Esophagus squamous epithelium (tissue), 5 donors: ENCODE measurements at regions not wholly inside any gene's neighbourhood (a gene's known extent, or its start where the extent isn't known, plus 50 kb on each side); places are given as distances from the start of the nearest gene placed in this dataset.

Source experiments
- DNase-seq: peaks from one replicate; lab custom pipeline; 2025; lab: John Stamatoyannopoulos, UW
- H3K27ac ChIP-seq, 4 donors: fragments of 200-600 bp; sonication (generic); one replicate each; pipeline ENCODE4 v1.5.1; 2016 to 2019; ENCODE audit warnings: mild to moderate bottlenecking in 1 of 4
- H3K27me3 ChIP-seq, 4 donors: fragments of 200-600 bp; sonication (generic); 1 replicate in 3 of 4; 2 replicates in 1 of 4; pipeline versions ENCODE4 v1.5.1 to v1.6.0; 2017 to 2021; ENCODE audit warnings: antibody characterized with exemption in 1 of 4
- H3K36me3 ChIP-seq, 3 donors: fragments of 200-600 bp; sonication (generic); one replicate each; pipeline ENCODE4 v1.5.1; 2016 to 2019
- H3K4me1 ChIP-seq, 3 donors: fragments of 200-600 bp; sonication (generic); one replicate each; pipeline ENCODE4 v1.5.1; 2017 to 2019
- H3K4me3 ChIP-seq, 4 donors: fragments of 200-600 bp; sonication (generic); 1 replicate in 3 of 4; 2 replicates in 1 of 4; pipeline ENCODE4 v1.5.1; 2016 to 2019; ENCODE audit warnings: mild to moderate bottlenecking in 2 of 4, moderate library complexity in 1 of 4
- H3K9me3 ChIP-seq, 3 donors: fragments of 200-600 bp; sonication (generic); one replicate each; pipeline ENCODE4 v1.5.1; 2016 to 2019
- CTCF ChIP-seq, 6 experiments: fragments of 450-650 bp in 4 of 6; fragments of 200-600 bp in 2 of 6; sonication (generic) in 2 of 6; IDR thresholded peaks; one replicate each; pipeline ENCODE4 v1.5.1; 2016 to 2019; ENCODE audit warnings: antibody characterized with exemption in 6 of 6, mild to moderate bottlenecking in 4 of 6, moderate library complexity in 4 of 6
- POLR2A ChIP-seq, 4 donors: fragments of 450-650 bp; IDR thresholded peaks; one replicate each; pipeline ENCODE4 v1.6.1; 2017; ENCODE audit warnings: antibody characterized with exemption in 4 of 4, mild to moderate bottlenecking in 4 of 4, moderate library complexity in 3 of 4
- WGBS, 2 donors: methylation state at CpG; one replicate each; pipeline ENCODE4 v1.1.5; 2018; 5-methylcytosine and 5-hydroxymethylcytosine counted together
- intact Hi-C: fragments of 100-400 bp; cut with DNase I; formaldehyde crosslinking; loops from one replicate; pipeline ENCODE4 v1.15.0; 2022
- donor health status: DM: yes; HTN: yes; CAD: no.

GRCh38 chr15:31247404-31247803 is 79.2 kb upstream of the KLF13 start:
- H3K4me1 ChIP-seq: no peaks in the 10 kb centered on the region

GRCh38 chr15:31248263-31248662 is 78.4 kb upstream of the KLF13 start:
- Histone ChIP-seq H3K36me3 (no peaks in the 10 kb centered on the region), H3K27me3 (no peaks in the 10 kb centered on the region), H3K27ac (no peak overlapping the region), H3K4me1 (no peaks in the 10 kb centered on the region), H3K9me3 (no peaks in the 10 kb centered on the region), H3K4me3 (no peak overlapping the region)
- TF ChIP-seq CTCF (IDR thresholded peaks at IDR 0.05) (no peak), POLR2A (IDR thresholded peaks at IDR 0.05) (no peak)
- intact Hi-C loops: no loop called here
- no peak for DNase-seq
- WGBS, 2 donors: 73 to 88% methylated on average over 5 of the region's 5 CpGs

More at GRCh38 chr15:31247404-31247803, 79.2 kb upstream of the KLF13 start:
- no peaks in the 10 kb centered on the region for H3K36me3 ChIP-seq
- no peak for DNase-seq
- TF ChIP-seq CTCF (IDR thresholded peaks at IDR 0.05) (no peak), POLR2A (IDR thresholded peaks at IDR 0.05) (no peak)
- no peak overlapping the region for H3K27ac ChIP-seq
- intact Hi-C loops: no loop called here
- 89 to 92% methylated on average over 7 to 13 of the region's 13 CpGs for WGBS, 2 donors
- no peaks in the 10 kb centered on the region for H3K27me3 ChIP-seq
- no peak overlapping the region for H3K4me3 ChIP-seq
- no peaks in the 10 kb centered on the region for H3K9me3 ChIP-seq

- Histone ChIP-seq H3K27ac (no peak overlapping the region), H3K36me3 (no peaks in the 10 kb centered on the region), H3K9me3 (no peaks in the 10 kb centered on the region), H3K4me3 (no peak overlapping the region), H3K4me1 (no peaks in the 10 kb centered on the region), H3K27me3 (no peaks in the 10 kb centered on the region)
- intact Hi-C loops: no loop called here
- 86 to 96% methylated on average over 4 of the region's 5 CpGs for WGBS, 2 donors
- TF ChIP-seq POLR2A (IDR thresholded peaks at IDR 0.05) (no peak), CTCF (IDR thresholded peaks at IDR 0.05) (no peak)
- DNase-seq: no peak
Measured at GRCh38 chr15:31248951-31249350, 77.7 kb upstream of the KLF13 start.

- Histone ChIP-seq H3K4me3 (no peak overlapping the region), H3K27me3 (no peaks in the 10 kb centered on the region), H3K27ac (no peak overlapping the region), H3K9me3 (no peaks in the 10 kb centered on the region), H3K36me3 (no peaks in the 10 kb centered on the region), H3K4me1 (no peaks in the 10 kb centered on the region)
- DNase-seq: no peak
- intact Hi-C loops: no loop called here
- 87 to 100% methylated on average over 1 to 3 of the region's 9 CpGs for WGBS, 2 donors
- no peak for TF ChIP-seq CTCF (IDR thresholded peaks at IDR 0.05)
Measured at GRCh38 chr15:31250033-31250432, 76.6 kb upstream of the KLF13 start.

GRCh38 chr15:31251165-31251564 is 75.5 kb upstream of the KLF13 start:
- H3K9me3 ChIP-seq: no peaks in the 10 kb centered on the region
- H3K4me3 ChIP-seq: no peak overlapping the region
- H3K27ac ChIP-seq: no peak overlapping the region
- intact Hi-C loops: no loop called here
- no peaks in the 10 kb centered on the region for H3K27me3 ChIP-seq
- no peaks in the 10 kb centered on the region for H3K36me3 ChIP-seq
- DNase-seq: no peak
- TF ChIP-seq POLR2A (IDR thresholded peaks at IDR 0.05) (no peak), CTCF (IDR thresholded peaks at IDR 0.05) (no peak)
- WGBS, 2 donors: 82 to 89% methylated on average over 6 of the region's 7 CpGs
- H3K4me1 ChIP-seq: peaks cover 0 to 4% (median 0%) of the 10 kb centered on the region in 3 donors
